Smooth muscle cell (in vitro differentiated cells): ENCODE measurements at regions not wholly inside any gene's neighbourhood (a gene's known extent, or its start where the extent isn't known, plus 50 kb on each side); places are given as distances from the start of the nearest gene placed in this dataset.

Source experiments
- DNase-seq: peaks from one replicate; lab custom pipeline; 2025; ENCODE audit not compliant: unreplicated experiment; lab: John Stamatoyannopoulos, UW
- H2AFZ ChIP-seq: fragments of 200-600 bp; sonication (generic); 2 replicates; pipeline ENCODE4 v1.6.0; 2016; ENCODE audit warnings: antibody characterized with exemption, low read depth, mild to moderate bottlenecking
- H3F3A ChIP-seq: fragments of 200-600 bp; sonication (generic); 2 replicates; pipeline ENCODE4 v1.6.0; 2017; ENCODE audit warnings: antibody characterized with exemption, low read depth
- H3K27ac ChIP-seq: fragments of 200-600 bp; sonication (generic); 2 replicates; pipeline ENCODE4 v1.5.1; 2016; ENCODE audit warnings: low read depth, mild to moderate bottlenecking
- H3K27me3 ChIP-seq: fragments of 200-600 bp; sonication (generic); 2 replicates; pipeline ENCODE4 v1.6.1; 2016; ENCODE audit warnings: low read depth, mild to moderate bottlenecking
- H3K36me3 ChIP-seq: fragments of 200-600 bp; sonication (generic); 2 replicates; pipeline ENCODE4 v1.5.1; 2016; ENCODE audit warnings: low read depth
- H3K4me1 ChIP-seq: fragments of 200-600 bp; sonication (generic); 2 replicates; pipeline ENCODE4 v1.5.1; 2016; ENCODE audit warnings: low read depth
- H3K4me2 ChIP-seq: fragments of 200-600 bp; sonication (generic); 2 replicates; pipeline ENCODE4 v1.6.0; 2016; ENCODE audit warnings: mild to moderate bottlenecking
- H3K4me3 ChIP-seq: fragments of 200-600 bp; sonication (generic); 2 replicates; pipeline ENCODE4 v1.5.1; 2016; ENCODE audit warnings: mild to moderate bottlenecking
- H3K79me2 ChIP-seq: fragments of 200-600 bp; sonication (generic); 2 replicates; pipeline ENCODE4 v1.6.0; 2016; ENCODE audit warnings: low read depth, mild to moderate bottlenecking
- H3K9ac ChIP-seq: fragments of 200-600 bp; sonication (generic); 2 replicates; pipeline ENCODE4 v1.6.0; 2016; ENCODE audit warnings: low read depth
- H3K9me3 ChIP-seq: fragments of 200-600 bp; sonication (generic); replicated peaks from 2 replicates; pipeline ENCODE4 v1.5.1; 2016; ENCODE audit warnings: low read depth
- H4K20me1 ChIP-seq: fragments of 200-600 bp; sonication (generic); 2 replicates; pipeline ENCODE4 v1.6.0; 2016; ENCODE audit warnings: low read depth
- CTCF ChIP-seq: fragments of 200-600 bp; sonication (generic); IDR thresholded peaks from 2 replicates; pipeline ENCODE4 v1.5.1; 2017; ENCODE audit warnings: borderline replicate concordance, mild to moderate bottlenecking, antibody characterized with exemption; ENCODE audit not compliant: insufficient read depth, poor library complexity, severe bottlenecking
- WGBS: methylation state at CpG from one replicate; pipeline ENCODE4 v1.1.7; 2016; ENCODE audit warnings: low lambda C conversion rate; 5-methylcytosine and 5-hydroxymethylcytosine counted together

- H3K79me2 ChIP-seq = no peaks in the 10 kb centered on the region
- H3K27ac ChIP-seq = no peak overlapping the region
- no peaks in the 10 kb centered on the region for H4K20me1 ChIP-seq
- 68% methylated on average over 3 of the region's 3 CpGs for WGBS
- H2AFZ ChIP-seq = no peak overlapping the region
- TF ChIP-seq CTCF = no peak
- DNase-seq = no peak
- no peak overlapping the region for H3K4me2 ChIP-seq
- H3K27me3 ChIP-seq = peaks cover 25% of the 10 kb centered on the region
- H3K9me3 ChIP-seq = no peaks in the 10 kb centered on the region
- H3K36me3 ChIP-seq = no peaks in the 10 kb centered on the region
- no peak overlapping the region for H3K4me3 ChIP-seq
- no peaks in the 10 kb centered on the region for H3K4me1 ChIP-seq
- H3K9ac ChIP-seq = no peak overlapping the region
- no peaks in the 10 kb centered on the region for H3F3A ChIP-seq
These were observed 163.5 kb upstream of the EGFLAM start for GRCh38 chr5:38094889-38095288.

GRCh38 chr5:38093855-38094254 lies 164.5 kb upstream of the EGFLAM start:
- no peaks in the 10 kb centered on the region for H3F3A ChIP-seq
- no peak for TF ChIP-seq CTCF

GRCh38 chr5:38086777-38087176 lies 171.6 kb upstream of the EGFLAM start:
- Histone ChIP-seq H3K4me3 (no peak overlapping the region), H2AFZ (no peak overlapping the region), H3K27me3 (no peaks in the 10 kb centered on the region), H3K9me3 (no peaks in the 10 kb centered on the region), H3K27ac (no peak overlapping the region), H3K9ac (no peak overlapping the region), H3F3A (no peaks in the 10 kb centered on the region), H3K79me2 (no peaks in the 10 kb centered on the region), H3K36me3 (no peaks in the 10 kb centered on the region), H4K20me1 (no peaks in the 10 kb centered on the region), H3K4me2 (no peak overlapping the region), H3K4me1 (no peaks in the 10 kb centered on the region)
- no peak for DNase-seq
- TF ChIP-seq CTCF = no peak
- WGBS = 93% methylated on average over 4 of the region's 4 CpGs

More at GRCh38 chr5:38093855-38094254, 164.5 kb upstream of the EGFLAM start:
- Histone ChIP-seq H2AFZ (no peak overlapping the region), H3K9ac (no peak overlapping the region), H3K4me1 (no peaks in the 10 kb centered on the region), H3K4me3 (no peak overlapping the region), H4K20me1 (no peaks in the 10 kb centered on the region), H3K79me2 (no peaks in the 10 kb centered on the region), H3K4me2 (no peak overlapping the region), H3K36me3 (no peaks in the 10 kb centered on the region), H3K9me3 (no peaks in the 10 kb centered on the region), H3K27ac (no peak overlapping the region), H3K27me3 (peaks cover 25% of the 10 kb centered on the region)
- DNase-seq = no peak
- WGBS = 82% methylated on average over 4 of the region's 4 CpGs

- TF ChIP-seq CTCF = no peak
- H2AFZ ChIP-seq = no peak overlapping the region
- no peaks in the 10 kb centered on the region for H3K79me2 ChIP-seq
- no peaks in the 10 kb centered on the region for H3K4me1 ChIP-seq
- no peak for DNase-seq
- no peaks in the 10 kb centered on the region for H3F3A ChIP-seq
- H3K9ac ChIP-seq = no peak overlapping the region
- no peak overlapping the region for H3K4me3 ChIP-seq
- no peaks in the 10 kb centered on the region for H3K9me3 ChIP-seq
- H3K27me3 ChIP-seq = no peaks in the 10 kb centered on the region
- H4K20me1 ChIP-seq = no peaks in the 10 kb centered on the region
- H3K4me2 ChIP-seq = no peak overlapping the region
- WGBS = 65% methylated on average over 3 of the region's 3 CpGs
- H3K36me3 ChIP-seq = no peaks in the 10 kb centered on the region
- H3K27ac ChIP-seq = no peak overlapping the region
These were observed 178.5 kb upstream of the EGFLAM start for GRCh38 chr5:38079620-38080402.
